Caco-2 (cell line): ENCODE measurements at regions not wholly inside any gene's neighbourhood (a gene's known extent, or its start where the extent isn't known, plus 50 kb on each side); places are given as distances from the start of the nearest gene placed in this dataset.

Experiments
- BruUV-seq: library from RNA; stranded (reverse); fragments of 400-500 nt; replicated peaks from 2 replicates; lab custom pipeline; 2021; lab: Mats Ljungman, UMichigan
- CTCF ChIA-PET: fragments of 300-600 bp; sonication (Branson Sonifier 250); formaldehyde crosslinking; loops from one replicate; lab custom pipeline; 2022; ENCODE audit warnings: antibody characterized with exemption; lab: Charles Lee
- POLR2A ChIA-PET: fragments of 300-600 bp; sonication (Branson Sonifier 250); formaldehyde crosslinking; loops from one replicate; lab custom pipeline; 2022; ENCODE audit warnings: antibody characterized with exemption; lab: Charles Lee
- DNase-seq, 2 experiments: peaks; one replicate each; pipeline versions ENCODE4 v3.0.0 to v3.0.0-alpha.2; 2020 to 2022
- H3K27me3 ChIP-seq: replicated peaks from 2 replicates; pipeline ENCODE4 v1.6.0; 2011; ENCODE audit warnings: low read length; ENCODE audit not compliant: control insufficient read depth, insufficient read depth
- H3K36me3 ChIP-seq: 2 replicates; pipeline ENCODE4 v1.5.1; 2011; ENCODE audit warnings: low read length; ENCODE audit not compliant: control insufficient read depth, insufficient read depth
- H3K4me1 ChIP-seq: fragments of 250-450 bp; sonication (Bioruptor Pico); 2 replicates; pipeline ENCODE4 v1.5.1; 2020; ENCODE audit warnings: mild to moderate bottlenecking
- H3K4me3 ChIP-seq: 2 replicates; pipeline ENCODE4 v1.5.1; 2011; ENCODE audit warnings: low read depth, mild to moderate bottlenecking, control low read depth, low read length
- H3K9me3 ChIP-seq: fragments of 250-450 bp; sonication (Bioruptor Pico); 2 replicates; pipeline ENCODE4 v1.5.1; 2020; ENCODE audit warnings: mild to moderate bottlenecking, moderate library complexity
- H3K27ac Mint-ChIP-seq: one replicate; pipeline ENCODE4 v1.8.0; 2022; ENCODE audit warnings: mixed read lengths; ENCODE audit not compliant: unreplicated experiment
- H3K27me3 Mint-ChIP-seq: one replicate; pipeline ENCODE4 v1.8.0; 2022; ENCODE audit warnings: mixed read lengths; ENCODE audit not compliant: insufficient read depth, unreplicated experiment
- H3K36me3 Mint-ChIP-seq: one replicate; pipeline ENCODE4 v1.8.0; 2022; ENCODE audit warnings: mild to moderate bottlenecking, mixed read lengths; ENCODE audit not compliant: insufficient read depth, unreplicated experiment
- H3K4me1 Mint-ChIP-seq: one replicate; pipeline ENCODE4 v1.8.0; 2022; ENCODE audit warnings: low read depth, mixed read lengths; ENCODE audit not compliant: unreplicated experiment
- H3K4me3 Mint-ChIP-seq: one replicate; pipeline ENCODE4 v1.8.0; 2022; ENCODE audit warnings: mild to moderate bottlenecking, moderate library complexity, mixed read lengths; ENCODE audit not compliant: unreplicated experiment
- H3K9me3 Mint-ChIP-seq: one replicate; pipeline ENCODE4 v1.8.0; 2022; ENCODE audit warnings: mixed read lengths; ENCODE audit not compliant: unreplicated experiment
- intact Hi-C: fragments of 100-400 bp; cut with micrococcal nuclease; formaldehyde crosslinking; loops from one replicate; pipeline ENCODE4 v1.10.0; 2022; ENCODE audit not compliant: unreplicated experiment
- TF ChIP-seq, protein P1 (sequence below), 2 experiments: fragments of 200-600 bp in 1 of 2; IDR thresholded peaks; 1 replicate in 1 of 2; 2 replicates in 1 of 2; pipeline versions ENCODE4 v1.5.1 to v1.8.0; 2011 to 2022; ENCODE audit warnings: antibody characterized with exemption in 1 of 2, control low read depth in 1 of 2, inconsistent platforms in 1 of 2, low read depth in 1 of 2, low read length in 1 of 2, mild to moderate bottlenecking in 1 of 2, moderate library complexity in 1 of 2; ENCODE audit not compliant: insufficient read depth in 1 of 2, severe bottlenecking in 1 of 2, unreplicated experiment in 1 of 2

DNA sequence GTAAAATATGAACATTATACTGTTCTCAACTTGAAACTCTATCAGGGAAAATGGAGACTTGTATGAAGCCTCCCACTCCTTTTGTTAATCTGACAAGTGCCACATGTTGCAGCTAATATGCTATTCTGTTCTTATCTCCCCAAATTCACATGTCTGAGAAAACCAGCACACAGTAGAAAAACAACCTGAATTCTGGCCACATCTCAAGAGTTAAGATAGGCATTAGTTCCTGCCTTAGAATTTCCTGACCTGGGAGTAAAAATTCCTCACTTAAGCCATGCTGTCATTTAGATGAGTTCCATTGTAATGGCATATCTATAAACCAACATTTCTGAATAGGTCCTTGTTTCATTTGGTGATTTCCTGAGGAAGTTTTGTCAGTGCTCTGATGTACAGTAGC is 1098.5 kb downstream of the EFNB2 start:
- TF ChIP-seq, protein P1, sequence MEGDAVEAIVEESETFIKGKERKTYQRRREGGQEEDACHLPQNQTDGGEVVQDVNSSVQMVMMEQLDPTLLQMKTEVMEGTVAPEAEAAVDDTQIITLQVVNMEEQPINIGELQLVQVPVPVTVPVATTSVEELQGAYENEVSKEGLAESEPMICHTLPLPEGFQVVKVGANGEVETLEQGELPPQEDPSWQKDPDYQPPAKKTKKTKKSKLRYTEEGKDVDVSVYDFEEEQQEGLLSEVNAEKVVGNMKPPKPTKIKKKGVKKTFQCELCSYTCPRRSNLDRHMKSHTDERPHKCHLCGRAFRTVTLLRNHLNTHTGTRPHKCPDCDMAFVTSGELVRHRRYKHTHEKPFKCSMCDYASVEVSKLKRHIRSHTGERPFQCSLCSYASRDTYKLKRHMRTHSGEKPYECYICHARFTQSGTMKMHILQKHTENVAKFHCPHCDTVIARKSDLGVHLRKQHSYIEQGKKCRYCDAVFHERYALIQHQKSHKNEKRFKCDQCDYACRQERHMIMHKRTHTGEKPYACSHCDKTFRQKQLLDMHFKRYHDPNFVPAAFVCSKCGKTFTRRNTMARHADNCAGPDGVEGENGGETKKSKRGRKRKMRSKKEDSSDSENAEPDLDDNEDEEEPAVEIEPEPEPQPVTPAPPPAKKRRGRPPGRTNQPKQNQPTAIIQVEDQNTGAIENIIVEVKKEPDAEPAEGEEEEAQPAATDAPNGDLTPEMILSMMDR (IDR thresholded peaks at IDR 0.05; ENCODE audit: insufficient read depth in 1 of 2, low read depth in 1 of 2, low read length in 1 of 2, severe bottlenecking in 1 of 2, unreplicated experiment in 1 of 2), result no peak
- no TSS peak for BruUV-seq
- H3K9me3 Mint-ChIP-seq, result no peaks in the 10 kb centered on the region
- Histone ChIP-seq H3K4me1 (no peaks in the 10 kb centered on the region), H3K4me3 (no peak overlapping the region), H3K36me3 (no peaks in the 10 kb centered on the region), H3K27me3 (no peaks in the 10 kb centered on the region), H3K9me3 (no peaks in the 10 kb centered on the region)
- ChIA-PET POLR2A (no interaction called here), CTCF (no interaction called here)
- H3K4me3 Mint-ChIP-seq, result no peak overlapping the region
- H3K27me3 Mint-ChIP-seq, result no peaks in the 10 kb centered on the region
- H3K27ac Mint-ChIP-seq, result no peak overlapping the region
- peaks cover 5% of the 10 kb centered on the region for H3K4me1 Mint-ChIP-seq
- intact Hi-C loops, result no loop called here
- no peaks in the 10 kb centered on the region for H3K36me3 Mint-ChIP-seq
- DNase-seq, result no peak

DNA sequence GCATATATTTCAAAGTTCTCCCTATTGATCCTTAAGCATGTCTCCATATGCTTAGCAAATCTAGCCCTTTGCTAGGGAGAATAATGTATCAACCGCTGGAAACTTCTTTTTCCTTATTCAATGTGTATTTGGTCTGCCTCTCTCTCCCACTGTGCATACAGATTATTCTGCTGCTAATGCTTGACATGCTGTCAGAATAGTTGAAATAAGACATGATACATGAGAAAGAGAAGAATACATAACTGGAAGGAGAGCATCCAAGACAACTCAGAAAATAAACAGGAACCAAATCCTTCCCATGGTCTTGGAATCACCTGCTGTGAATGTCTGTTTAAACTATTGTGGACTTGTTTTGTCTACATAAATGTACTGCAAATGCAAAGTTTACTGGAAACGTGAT is 1103.0 kb downstream of the EFNB2 start:
- ChIA-PET POLR2A (no interaction called here), CTCF (no interaction called here)
- Mint-ChIP-seq H3K27ac (no peak overlapping the region), H3K4me3 (no peak overlapping the region), H3K36me3 (no peaks in the 10 kb centered on the region), H3K27me3 (peaks cover 4% of the 10 kb centered on the region), H3K4me1 (peaks cover 5% of the 10 kb centered on the region), H3K9me3 (no peaks in the 10 kb centered on the region)
- no peaks in the 10 kb centered on the region for H3K36me3 ChIP-seq
- no peak for DNase-seq
- no peaks in the 10 kb centered on the region for H3K9me3 ChIP-seq
- no peaks in the 10 kb centered on the region for H3K4me1 ChIP-seq
- intact Hi-C loops, result no loop called here
- BruUV-seq, result no TSS peak
- H3K27me3 ChIP-seq, result no peaks in the 10 kb centered on the region
- TF ChIP-seq, protein P1 (IDR thresholded peaks at IDR 0.05; ENCODE audit: insufficient read depth in 1 of 2, low read depth in 1 of 2, low read length in 1 of 2, severe bottlenecking in 1 of 2, unreplicated experiment in 1 of 2), result no peak
- H3K4me3 ChIP-seq, result no peak overlapping the region

DNA sequence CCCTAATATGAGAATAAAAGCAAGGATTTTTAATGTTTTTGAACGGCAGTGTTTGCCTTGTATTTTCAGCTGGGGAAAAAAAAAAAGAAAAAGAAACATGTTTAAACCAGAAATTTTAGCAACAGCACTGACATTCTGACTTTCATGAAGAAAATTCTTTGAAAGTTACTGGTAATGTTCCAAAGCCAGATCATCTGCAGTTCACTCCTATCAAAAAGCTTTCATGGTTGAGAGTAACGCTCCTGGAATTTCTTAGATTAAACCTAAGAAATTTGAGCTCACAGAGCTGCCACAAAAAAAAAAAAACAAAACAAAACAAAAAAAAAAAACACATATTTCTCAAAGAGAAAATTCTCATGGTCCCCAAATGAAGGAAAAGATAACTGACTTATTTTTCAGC is 1106.7 kb downstream of the EFNB2 start:
- CTCF ChIA-PET, result interaction anchor here (1.2 kb wide), 1 partner anchor 18 kb away, joined by 3 read pairs; no protein-coding TSS in a partner anchor

More for the DNA sequence above, 1106.7 kb downstream of the EFNB2 start:
- Histone ChIP-seq H3K9me3 (no peaks in the 10 kb centered on the region), H3K4me3 (no peak overlapping the region), H3K4me1 (no peaks in the 10 kb centered on the region), H3K27me3 (no peaks in the 10 kb centered on the region), H3K36me3 (no peaks in the 10 kb centered on the region)
- Mint-ChIP-seq H3K27me3 (peaks cover 4% of the 10 kb centered on the region), H3K36me3 (no peaks in the 10 kb centered on the region), H3K4me3 (no peak overlapping the region), H3K4me1 (no peaks in the 10 kb centered on the region), H3K27ac (no peak overlapping the region), H3K9me3 (no peaks in the 10 kb centered on the region)
- no TSS peak for BruUV-seq
- POLR2A ChIA-PET, result no interaction called here
- intact Hi-C loops, result no loop called here
- DNase-seq, result no peak
- TF ChIP-seq, protein P1 (IDR thresholded peaks at IDR 0.05; ENCODE audit: insufficient read depth in 1 of 2, low read depth in 1 of 2, low read length in 1 of 2, severe bottlenecking in 1 of 2, unreplicated experiment in 1 of 2), result no peak
